ENCODE measurements at regions not wholly inside any gene's neighbourhood (a gene's known extent, or its start where the extent isn't known, plus 50 kb on each side); places are given as distances from the start of the nearest gene placed in this dataset.

- TF ChIP-seq, protein P1, sequence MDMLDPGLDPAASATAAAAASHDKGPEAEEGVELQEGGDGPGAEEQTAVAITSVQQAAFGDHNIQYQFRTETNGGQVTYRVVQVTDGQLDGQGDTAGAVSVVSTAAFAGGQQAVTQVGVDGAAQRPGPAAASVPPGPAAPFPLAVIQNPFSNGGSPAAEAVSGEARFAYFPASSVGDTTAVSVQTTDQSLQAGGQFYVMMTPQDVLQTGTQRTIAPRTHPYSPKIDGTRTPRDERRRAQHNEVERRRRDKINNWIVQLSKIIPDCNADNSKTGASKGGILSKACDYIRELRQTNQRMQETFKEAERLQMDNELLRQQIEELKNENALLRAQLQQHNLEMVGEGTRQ (IDR thresholded peaks at IDR 0.05; ENCODE audit: low read depth, low read length) = no peak
- TF ChIP-seq CEBPB (IDR thresholded peaks at IDR 0.05; ENCODE audit: low read depth, low read length) = no peak
- no peak for TF ChIP-seq BHLHE40 (IDR thresholded peaks at IDR 0.05; ENCODE audit: low read depth, low read length)
- TF ChIP-seq, protein P2, sequence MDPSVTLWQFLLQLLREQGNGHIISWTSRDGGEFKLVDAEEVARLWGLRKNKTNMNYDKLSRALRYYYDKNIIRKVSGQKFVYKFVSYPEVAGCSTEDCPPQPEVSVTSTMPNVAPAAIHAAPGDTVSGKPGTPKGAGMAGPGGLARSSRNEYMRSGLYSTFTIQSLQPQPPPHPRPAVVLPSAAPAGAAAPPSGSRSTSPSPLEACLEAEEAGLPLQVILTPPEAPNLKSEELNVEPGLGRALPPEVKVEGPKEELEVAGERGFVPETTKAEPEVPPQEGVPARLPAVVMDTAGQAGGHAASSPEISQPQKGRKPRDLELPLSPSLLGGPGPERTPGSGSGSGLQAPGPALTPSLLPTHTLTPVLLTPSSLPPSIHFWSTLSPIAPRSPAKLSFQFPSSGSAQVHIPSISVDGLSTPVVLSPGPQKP (IDR thresholded peaks at IDR 0.05; ENCODE audit: borderline replicate concordance, low read depth, low read length) = no peak
- TF ChIP-seq RFX5 (IDR thresholded peaks at IDR 0.05; ENCODE audit: low read depth, low read length) = no peak
- no peak for TF ChIP-seq MXI1 (IDR thresholded peaks at IDR 0.05; ENCODE audit: borderline replicate concordance, low read depth, low read length)
- no peak for TF ChIP-seq NFE2L2 (IDR thresholded peaks at IDR 0.05; ENCODE audit: low read depth, low read length)
- TF ChIP-seq RAD21 (IDR thresholded peaks at IDR 0.05; ENCODE audit: low read length) = no peak
- TF ChIP-seq, protein P3, sequence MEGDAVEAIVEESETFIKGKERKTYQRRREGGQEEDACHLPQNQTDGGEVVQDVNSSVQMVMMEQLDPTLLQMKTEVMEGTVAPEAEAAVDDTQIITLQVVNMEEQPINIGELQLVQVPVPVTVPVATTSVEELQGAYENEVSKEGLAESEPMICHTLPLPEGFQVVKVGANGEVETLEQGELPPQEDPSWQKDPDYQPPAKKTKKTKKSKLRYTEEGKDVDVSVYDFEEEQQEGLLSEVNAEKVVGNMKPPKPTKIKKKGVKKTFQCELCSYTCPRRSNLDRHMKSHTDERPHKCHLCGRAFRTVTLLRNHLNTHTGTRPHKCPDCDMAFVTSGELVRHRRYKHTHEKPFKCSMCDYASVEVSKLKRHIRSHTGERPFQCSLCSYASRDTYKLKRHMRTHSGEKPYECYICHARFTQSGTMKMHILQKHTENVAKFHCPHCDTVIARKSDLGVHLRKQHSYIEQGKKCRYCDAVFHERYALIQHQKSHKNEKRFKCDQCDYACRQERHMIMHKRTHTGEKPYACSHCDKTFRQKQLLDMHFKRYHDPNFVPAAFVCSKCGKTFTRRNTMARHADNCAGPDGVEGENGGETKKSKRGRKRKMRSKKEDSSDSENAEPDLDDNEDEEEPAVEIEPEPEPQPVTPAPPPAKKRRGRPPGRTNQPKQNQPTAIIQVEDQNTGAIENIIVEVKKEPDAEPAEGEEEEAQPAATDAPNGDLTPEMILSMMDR (conservative IDR thresholded peaks at IDR 0.05; ENCODE audit: low read depth, low read length) = no peak
- no peak for TF ChIP-seq RCOR1 (IDR thresholded peaks at IDR 0.05; ENCODE audit: insufficient replicate concordance, low read length)
- no peak for TF ChIP-seq MAZ (IDR thresholded peaks at IDR 0.05; ENCODE audit: borderline replicate concordance, low read depth, low read length)
- TF ChIP-seq SMC3 (IDR thresholded peaks at IDR 0.05; ENCODE audit: low read depth, low read length) = no peak
- no peak for TF ChIP-seq MAFK (IDR thresholded peaks at IDR 0.05; ENCODE audit: low read depth, low read length)
- no peak for TF ChIP-seq CHD1 (IDR thresholded peaks at IDR 0.05; ENCODE audit: low read depth, low read length)
Measured at GRCh38 chr10:121680879-121681655, 82.8 kb upstream of the FGFR2 start.

More at GRCh38 chr10:121680879-121681655, 82.8 kb upstream of the FGFR2 start:
- Histone ChIP-seq H3K4ac (ENCODE audit: low read depth, low read length) (no peak overlapping the region), H4K91ac (ENCODE audit: insufficient read depth, low read depth, low read length) (no peak overlapping the region), H3K9me3 (ENCODE audit: control insufficient read depth, insufficient read depth, low read length) (peaks cover 10% of the 10 kb centered on the region), H3K4me2 (ENCODE audit: low read depth, low read length) (no peak overlapping the region), H4K8ac (ENCODE audit: low read depth in 2 of 2, low read length in 2 of 2) (no peak overlapping the region), H3K56ac (ENCODE audit: extremely low read depth, insufficient read depth, low read length) (no peak overlapping the region), H2BK5ac (ENCODE audit: low read depth, low read length, poor library complexity, severe bottlenecking) (no peak overlapping the region), H3K36me3 (ENCODE audit: control insufficient read depth, insufficient read depth, low read length) (no peaks in the 10 kb centered on the region), H3K4me1 (ENCODE audit: control insufficient read depth, insufficient read depth, low read length) (no peaks in the 10 kb centered on the region), H2AFZ (replicated peaks; ENCODE audit: low read length, poor library complexity) (no peak overlapping the region), H3K79me1 (ENCODE audit: low read depth in 1 of 2, low read length in 2 of 2) (no peaks in the 10 kb centered on the region), H2AK5ac (ENCODE audit: low read depth, low read length) (no peak overlapping the region), H3K14ac (replicated peaks; ENCODE audit: low read depth, low read length) (no peak overlapping the region), H3K23ac (ENCODE audit: low read depth, low read length) (no peak overlapping the region), H3K9me1 (ENCODE audit: insufficient read depth, low read length) (no peaks in the 10 kb centered on the region), H2BK120ac (ENCODE audit: low read depth, low read length) (no peak overlapping the region), H2AK9ac (replicated peaks; ENCODE audit: low read depth, low read length, poor library complexity) (peak overlapping the region; percentile 31), H3K27ac (ENCODE audit: insufficient read depth, low read length) (no peak overlapping the region), H2BK20ac (ENCODE audit: low read depth, low read length) (no peak overlapping the region), H2BK15ac (ENCODE audit: low read depth, low read length) (no peak overlapping the region), H3K9ac (ENCODE audit: low read depth, low read length) (no peak overlapping the region), H4K5ac (ENCODE audit: low read depth, low read length) (no peak overlapping the region), H3K27me3 (ENCODE audit: control insufficient read depth, insufficient read depth, low read length) (no peaks in the 10 kb centered on the region), H3K4me3 (ENCODE audit: insufficient read depth, low read depth, low read length) (no peak overlapping the region), H4K20me1 (ENCODE audit: insufficient read depth, low read length) (no peaks in the 10 kb centered on the region), H3K18ac (ENCODE audit: low read depth, low read length) (no peak overlapping the region)
- in situ Hi-C loops (cut with MboI; ENCODE audit: low sequenced_read_pairs) = no loop called here
- no TSS peak for BruUV-seq (replicated peaks)
- ChIA-PET CTCF (no interaction called here), POLR2A (ENCODE audit: unreplicated experiment) (no interaction called here)
- WGBS, 2 experiments (ENCODE audit: extremely low coverage in 2 of 2, insufficient read length in 1 of 2) = 0% methylated on average over 2 of the region's 9 CpGs; no CpG with 5 or more reads in 1 of the 2 experiments
- intact Hi-C loops (cut with micrococcal nuclease) = no loop called here
- DNase-seq = no peak
- dilution Hi-C loops (cut with HindIII; ENCODE audit: low sequenced_read_pairs, unreplicated experiment) = no loop called here
- ATAC-seq (ENCODE audit: low read depth) = no peak

Data from IMR-90 (cell line).